Adipose tissue (tissue), 3 donors: ENCODE measurements at regions not wholly inside any gene's neighbourhood (a gene's known extent, or its start where the extent isn't known, plus 50 kb on each side); places are given as distances from the start of the nearest gene placed in this dataset.

Source experiments
- H3K27ac ChIP-seq: one replicate; pipeline ENCODE4 v1.5.1; 2013; ENCODE audit warnings: low read depth, low read length
- WGBS, 3 donors: extraction: QIAGEN DNeasy Blood & Tissue Kit; methylation state at CpG; one replicate each; pipeline ENCODE4 v1.1.7; 2013; 5-methylcytosine and 5-hydroxymethylcytosine counted together
- donor health status: healthy with polysubstance abuse.
- donor health status: Bipolar disorder and iron deficiency.
- donor health status: healthy.

DNA sequence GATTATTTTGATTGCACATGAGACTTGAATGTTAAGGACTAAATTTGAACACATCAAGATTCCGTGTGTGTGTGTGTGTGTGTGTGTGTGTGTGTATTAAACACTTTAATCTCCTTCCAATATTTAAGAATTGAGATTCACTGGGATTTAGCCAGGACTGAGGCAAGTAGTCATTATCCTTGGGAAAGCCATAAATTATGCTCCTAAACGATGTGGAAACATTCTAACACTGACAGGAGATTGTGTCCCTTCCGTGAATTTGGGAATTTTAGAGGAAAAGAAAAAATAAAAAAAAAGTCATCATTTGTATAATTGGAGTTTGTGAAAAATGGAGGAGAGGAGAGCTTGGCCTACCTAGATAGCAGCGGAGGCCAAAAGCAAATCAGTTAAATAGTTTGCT lies 212.9 kb downstream of the DUSP6 start:
- H3K27ac ChIP-seq, result no peak overlapping the region
- WGBS, 3 donors, result 74 to 80% (median 76%) methylated on average over 4 of the region's 4 CpGs

DNA sequence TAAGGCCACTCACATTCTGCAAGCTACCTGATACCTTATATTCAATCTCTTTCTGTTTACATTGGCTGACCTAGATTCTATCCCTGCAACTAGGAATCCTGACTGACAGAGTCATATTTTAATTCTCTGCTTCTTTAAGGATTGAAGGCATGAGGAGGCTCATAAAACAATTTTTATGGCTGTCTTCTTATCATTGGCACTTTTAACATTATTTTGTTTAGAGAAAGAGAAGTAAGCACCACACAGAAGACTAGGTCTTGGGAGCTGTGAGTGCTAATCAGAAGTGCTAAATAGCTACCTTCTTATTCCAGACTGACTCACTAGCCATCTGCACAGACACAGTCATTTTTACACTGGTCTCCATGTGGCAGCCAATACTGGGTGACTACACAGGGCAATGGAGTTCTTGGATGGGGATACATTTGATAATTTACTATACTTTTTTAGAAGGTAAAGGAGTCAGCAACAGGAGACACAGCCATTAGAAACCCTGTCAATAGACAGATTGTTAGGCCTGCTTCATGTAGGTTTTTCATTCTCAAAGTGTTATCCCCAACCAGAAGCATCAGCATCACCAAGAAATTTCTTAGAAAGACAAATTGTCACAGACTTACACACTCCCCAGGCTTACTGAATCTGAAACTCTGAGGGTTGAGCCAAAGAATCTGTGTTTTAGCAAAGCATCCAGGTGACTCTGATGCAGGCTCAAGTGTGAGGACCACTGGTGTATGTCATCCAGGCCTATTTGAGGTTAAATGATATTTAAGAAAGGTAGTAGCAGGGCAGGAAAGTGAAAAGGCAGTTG lies 214.1 kb downstream of the DUSP6 start:
- H3K27ac ChIP-seq, result no peak overlapping the region

DNA sequence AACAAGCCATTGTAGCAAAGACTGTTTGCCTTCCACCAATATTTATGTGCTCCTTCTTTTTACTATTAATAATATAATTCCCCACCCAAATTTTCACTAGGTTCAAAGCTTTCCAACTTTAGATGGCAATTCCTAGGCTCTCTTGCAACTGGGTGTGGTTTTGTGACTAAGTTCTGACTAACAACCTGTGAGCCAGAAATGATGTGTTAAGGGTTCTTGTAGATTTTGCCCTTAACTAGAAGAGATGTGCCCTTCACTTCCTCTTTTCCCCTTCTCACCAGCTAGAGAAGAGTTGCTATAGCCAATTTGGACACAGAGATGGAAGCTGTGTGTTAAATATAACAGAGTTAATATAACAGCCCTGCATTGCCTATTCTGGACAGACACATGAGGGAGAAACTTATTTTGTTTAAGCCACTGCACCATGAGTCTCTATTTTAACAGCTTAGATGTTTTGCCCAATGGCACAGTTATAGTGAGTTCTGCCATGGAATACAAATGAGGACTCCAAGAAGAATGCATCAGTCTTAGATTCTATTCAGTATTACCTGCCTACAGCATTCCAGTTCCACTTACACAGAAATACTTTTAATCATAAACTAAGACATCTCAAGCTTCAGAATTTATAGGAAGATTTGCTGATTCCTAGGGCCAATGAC lies 216.2 kb downstream of the DUSP6 start:
- H3K27ac ChIP-seq, result no peak overlapping the region

DNA sequence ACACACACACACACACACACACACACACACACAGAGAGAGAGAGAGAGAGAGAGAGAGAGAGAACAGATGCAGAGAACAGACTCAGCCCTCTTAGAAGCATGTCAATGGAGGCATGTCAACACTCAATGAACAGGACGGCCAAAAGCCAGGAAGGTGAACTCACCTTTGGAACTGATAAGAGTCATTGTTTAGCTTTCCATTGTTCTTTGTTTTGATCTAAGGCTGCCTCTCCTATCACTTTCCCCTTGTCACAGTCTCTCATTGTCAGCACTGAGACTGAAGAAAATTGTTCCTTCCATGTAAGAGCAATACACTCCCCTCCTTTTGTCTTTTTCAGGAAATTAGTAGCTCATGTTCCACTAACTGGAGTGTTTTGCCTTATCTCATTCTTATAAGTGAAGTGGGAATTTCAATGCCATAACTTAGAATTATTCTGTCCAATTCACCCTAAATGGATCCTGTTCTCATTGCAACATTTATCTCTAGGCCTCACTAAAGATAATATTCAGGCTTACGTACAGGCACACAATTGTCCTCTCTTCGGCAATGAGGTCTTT lies 218.0 kb downstream of the DUSP6 start:
- H3K27ac ChIP-seq, result no peak overlapping the region
- WGBS, 3 donors, result 67 to 83% (median 74%) methylated on average over 3 of the region's 3 CpGs

DNA sequence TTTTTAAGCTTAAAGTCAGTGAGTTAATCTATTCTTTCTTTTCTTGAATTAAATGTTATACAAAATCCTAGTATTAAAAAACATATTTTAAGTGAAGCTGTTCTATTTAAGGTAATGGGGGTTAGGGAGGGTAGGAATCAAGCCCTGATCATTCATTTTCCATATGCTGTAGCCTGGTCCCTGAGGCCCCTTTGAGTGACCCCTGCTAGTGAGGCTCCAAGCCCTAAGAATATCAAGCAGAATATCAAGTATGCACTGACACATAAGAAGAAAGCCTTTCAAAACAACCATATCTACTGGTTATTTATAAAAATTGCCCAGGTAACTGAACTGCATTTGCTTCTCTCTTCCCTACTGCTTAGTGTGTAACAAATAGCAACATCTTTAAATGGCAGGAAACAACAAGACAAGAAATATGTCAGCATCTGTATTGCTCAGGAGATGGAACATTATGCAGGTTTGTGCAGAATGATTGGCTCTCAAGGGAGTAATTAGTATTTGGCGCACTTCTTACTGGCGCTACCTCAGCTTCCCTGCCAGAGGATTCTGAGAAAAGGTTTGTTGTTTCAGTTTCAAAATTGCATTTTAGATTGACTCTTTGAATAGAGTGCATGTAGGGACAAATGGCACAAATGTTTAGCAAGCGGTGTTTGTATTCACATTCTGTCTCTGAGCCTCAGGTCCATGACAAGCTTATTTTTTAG lies 223.0 kb downstream of the DUSP6 start:
- 64 to 91% (median 66%) methylated on average over 3 of the region's 3 CpGs for WGBS, 3 donors
- H3K27ac ChIP-seq, result no peak overlapping the region

DNA sequence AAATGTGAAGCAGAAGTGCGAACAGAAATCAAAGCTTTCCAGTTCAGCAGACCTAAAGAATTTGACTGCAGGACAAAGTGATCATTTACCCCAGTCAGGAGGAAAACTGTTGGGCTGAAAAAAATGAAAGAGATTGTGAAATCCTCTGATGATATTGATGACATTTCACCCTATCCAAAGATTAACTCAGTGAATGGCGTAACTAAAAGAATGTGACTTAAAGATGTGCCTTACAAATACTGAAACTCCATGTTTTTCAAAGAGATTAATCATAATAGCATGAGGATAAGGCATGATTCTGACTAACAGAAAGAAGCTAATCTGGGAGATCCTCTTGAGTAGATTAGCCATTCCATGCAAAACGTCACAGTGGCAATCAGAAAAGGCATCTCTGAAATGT lies 225.6 kb downstream of the DUSP6 start:
- H3K27ac ChIP-seq, result no peak overlapping the region
- WGBS, 3 donors, result 67 to 87% (median 84%) methylated on average over 3 of the region's 3 CpGs

DNA sequence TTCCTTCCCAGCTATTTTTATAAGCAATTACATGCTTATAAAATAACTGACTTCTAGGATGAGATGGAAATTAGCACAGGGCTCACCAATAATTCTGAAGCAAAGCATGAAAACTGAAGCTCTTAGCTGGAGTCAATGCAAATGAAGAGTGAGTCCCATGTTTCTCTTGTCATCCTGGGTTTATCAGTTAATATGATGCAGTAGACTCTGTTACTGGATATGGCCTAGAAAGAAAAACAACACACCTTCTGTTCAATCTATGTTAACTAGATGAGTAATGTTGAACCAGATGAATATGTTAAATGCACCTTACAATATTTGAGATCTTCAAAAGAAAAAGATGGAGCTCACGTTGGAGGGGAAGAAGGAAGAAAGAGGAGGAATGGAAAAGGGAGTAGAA lies 229.4 kb downstream of the DUSP6 start:
- no peak overlapping the region for H3K27ac ChIP-seq
- 91 to 100% (median 93%) methylated on average over 1 of the region's 1 CpG for WGBS, 3 donors

DNA sequence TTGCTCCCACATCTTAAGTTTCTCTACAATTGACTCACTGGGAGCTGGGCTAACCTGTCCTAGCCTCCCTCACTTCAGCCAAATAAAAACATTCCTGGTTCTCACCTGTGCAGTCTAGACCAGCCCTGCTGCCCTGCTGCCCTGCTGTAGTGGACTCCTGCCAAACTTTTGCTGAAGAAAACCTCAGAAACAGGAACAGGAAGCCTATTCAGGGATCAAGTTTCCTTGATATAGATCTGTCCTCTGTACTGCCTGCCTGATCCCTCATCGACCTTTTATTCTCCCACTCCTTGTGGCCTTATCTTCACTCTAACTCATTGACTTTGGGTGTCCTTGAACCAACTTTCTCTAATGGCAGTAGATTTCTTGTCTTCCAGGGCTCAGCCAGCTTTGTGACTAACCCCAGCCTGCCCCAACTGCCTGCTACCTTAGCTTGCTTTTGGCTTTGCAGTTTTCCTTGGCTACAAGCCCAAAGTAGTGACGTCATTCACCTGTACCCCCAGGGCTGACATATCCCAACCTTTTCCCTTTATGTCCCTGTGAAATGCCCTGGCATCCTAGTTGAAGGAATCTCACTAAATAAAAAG lies 234.8 kb downstream of the DUSP6 start:
- H3K27ac ChIP-seq, result no peak overlapping the region
- WGBS, 3 donors, result 8 to 34% (median 21%) methylated on average over 2 of the region's 2 CpGs

DNA sequence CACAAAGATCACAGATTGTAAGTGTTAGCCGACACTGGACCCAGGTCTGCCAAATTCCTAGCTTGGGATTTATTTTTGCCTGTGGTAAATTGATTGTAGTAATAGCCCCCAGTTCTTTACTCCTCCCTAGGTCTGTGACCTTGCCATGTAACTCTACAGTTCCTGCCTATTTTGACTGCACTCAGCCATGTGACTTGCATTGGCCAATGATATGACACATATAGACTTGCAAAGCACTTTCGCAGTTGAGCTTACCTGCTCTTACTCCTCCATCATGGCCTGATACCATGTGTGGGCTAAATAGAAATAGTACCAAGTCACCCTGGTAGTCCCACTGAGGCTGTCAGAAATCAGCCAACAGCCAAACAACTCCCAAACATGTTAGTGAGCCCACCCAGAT lies 240.3 kb downstream of the DUSP6 start:
- no peak overlapping the region for H3K27ac ChIP-seq
- 99 to 100% (median 100%) methylated on average over 2 of the region's 2 CpGs for WGBS, 3 donors

DNA sequence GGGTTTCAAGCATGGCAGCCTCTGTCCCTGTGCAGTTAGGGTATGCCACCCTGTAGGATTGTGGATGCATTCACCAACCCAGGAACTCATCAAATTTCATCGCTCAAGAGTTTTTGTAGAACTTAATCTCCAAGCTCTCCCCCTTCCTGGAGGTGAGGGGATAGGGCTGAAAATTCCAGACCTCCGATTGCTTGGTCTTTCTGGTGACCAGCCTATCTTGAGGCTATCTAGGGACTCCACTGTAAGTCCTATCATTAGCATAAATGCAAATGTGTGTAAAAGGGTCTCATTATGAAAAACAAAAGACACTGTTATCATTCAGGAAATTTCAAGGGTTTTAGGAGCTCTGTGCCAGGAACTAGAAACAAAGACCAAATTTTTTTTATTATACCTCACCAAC lies 244.0 kb downstream of the DUSP6 start:
- H3K27ac ChIP-seq, result no peak overlapping the region
- WGBS, 3 donors, result 97 to 98% (median 98%) methylated on average over 2 of the region's 2 CpGs

DNA sequence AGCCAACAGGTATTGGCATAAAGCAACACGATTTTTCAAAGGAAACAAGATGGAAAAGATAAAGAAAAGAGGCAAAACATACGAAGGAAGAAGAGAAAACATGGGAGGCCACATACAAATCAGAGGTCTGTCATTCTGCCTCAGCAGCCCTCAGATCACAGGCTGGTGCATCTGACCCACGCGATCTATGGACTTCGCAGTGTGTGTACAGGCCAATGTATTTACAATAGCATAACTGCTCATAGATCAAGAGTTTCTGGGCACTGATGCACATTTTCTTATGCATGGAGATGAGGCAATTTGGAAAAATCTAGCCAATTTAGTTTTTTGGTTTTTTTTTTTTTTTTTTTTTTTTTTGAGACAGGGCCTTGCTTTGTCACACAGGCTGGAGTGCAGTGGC lies 245.4 kb downstream of the DUSP6 start:
- 90 to 95% (median 90%) methylated on average over 5 of the region's 5 CpGs for WGBS, 3 donors
- H3K27ac ChIP-seq, result no peak overlapping the region

DNA sequence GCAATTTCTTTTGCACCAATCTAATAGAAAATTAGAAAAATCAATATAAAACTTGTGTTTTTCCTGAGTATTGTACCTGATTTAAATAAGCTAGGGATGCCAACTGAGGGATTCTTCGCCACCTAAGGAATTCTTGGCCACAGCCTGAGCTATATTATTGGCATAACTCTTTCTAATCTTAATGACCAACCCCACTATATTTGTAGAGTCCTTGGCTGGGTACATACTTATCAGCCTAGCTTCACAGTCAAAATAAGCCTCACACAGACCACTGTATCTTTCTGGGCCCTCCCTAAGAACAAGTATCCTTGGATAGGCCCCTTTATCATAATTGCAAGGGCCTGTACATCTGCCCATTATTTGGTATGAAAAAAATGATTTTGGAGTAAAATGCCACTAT lies 247.1 kb downstream of the DUSP6 start:
- WGBS, 3 donors, result 95 to 98% (median 95%) methylated on average over 1 of the region's 1 CpG

DNA sequence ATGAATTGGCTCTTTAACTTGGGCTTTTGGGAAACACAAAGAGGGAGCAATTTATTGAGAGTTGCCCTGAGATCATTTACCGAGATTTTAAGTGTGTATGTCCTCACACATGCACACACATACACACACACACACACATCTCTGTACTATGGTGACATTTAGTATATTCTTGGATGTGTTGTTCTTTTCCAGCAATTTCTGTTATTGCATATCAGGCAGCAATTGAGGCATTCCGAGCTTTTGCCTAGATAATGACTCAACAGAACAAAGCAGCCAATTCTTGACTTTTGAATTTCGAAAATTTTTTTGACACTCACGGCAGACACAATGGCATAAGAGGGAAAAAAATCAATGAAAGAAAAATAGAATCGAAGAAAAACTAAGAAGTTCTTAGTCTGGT lies 248.5 kb downstream of the DUSP6 start:
- 64 to 70% (median 66%) methylated on average over 5 of the region's 5 CpGs for WGBS, 3 donors
- no peak overlapping the region for H3K27ac ChIP-seq

More for the DNA sequence above, 247.1 kb downstream of the DUSP6 start:
- H3K27ac ChIP-seq, result no peak overlapping the region

DNA sequence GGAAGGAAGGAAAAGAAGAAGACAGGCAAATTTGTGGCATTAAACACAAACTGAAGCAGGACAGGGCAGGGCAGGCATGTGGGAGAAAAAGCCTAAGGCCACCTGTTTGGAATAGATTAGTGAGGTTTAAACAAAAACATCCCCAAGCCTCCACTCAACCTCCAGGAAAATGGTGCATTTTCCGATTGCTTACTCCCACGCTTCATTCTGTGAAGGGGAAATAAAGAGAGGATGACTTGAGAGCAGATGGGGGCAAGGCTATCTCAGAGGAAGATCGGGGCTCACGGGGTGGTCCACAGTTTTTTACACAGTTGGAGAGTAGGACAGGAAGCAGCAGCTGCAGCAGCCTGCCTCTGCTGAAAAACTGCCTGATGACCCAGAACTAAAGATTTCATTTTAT lies 250.9 kb downstream of the DUSP6 start:
- 27 to 52% (median 46%) methylated on average over 4 of the region's 4 CpGs for WGBS, 3 donors
- H3K27ac ChIP-seq, result no peak overlapping the region

DNA sequence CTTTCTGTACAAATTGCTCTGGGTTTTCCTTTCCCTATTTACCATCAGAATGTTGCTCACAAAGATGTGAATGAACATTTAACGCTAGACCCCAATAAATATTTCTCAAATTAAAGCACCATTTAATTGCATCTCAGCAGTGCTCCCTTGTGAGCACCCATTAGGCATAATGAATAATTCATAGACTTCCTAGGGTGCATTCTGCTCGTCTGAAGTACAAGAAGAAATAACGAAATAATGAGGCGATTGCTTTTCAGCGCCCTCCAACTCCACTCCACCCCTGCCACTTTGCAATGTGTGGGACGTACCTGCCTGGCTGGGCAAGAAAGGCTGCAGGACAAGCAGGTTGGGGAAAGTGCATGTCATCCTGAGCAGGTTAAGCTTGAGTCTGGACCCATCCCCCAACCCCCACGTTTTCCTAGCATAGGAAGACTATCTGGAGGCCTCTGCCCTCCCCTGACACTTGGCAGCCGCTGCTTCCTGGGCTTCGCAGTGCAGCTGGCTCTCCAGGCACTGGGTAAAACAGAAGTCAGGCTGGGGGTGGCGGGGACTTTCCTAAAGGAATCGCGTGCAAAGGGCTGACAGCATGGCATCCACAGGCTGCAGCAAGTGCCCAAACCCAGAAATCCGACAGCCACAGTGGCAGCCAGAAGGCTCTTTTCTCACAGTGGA lies 253.7 kb downstream of the DUSP6 start:
- H3K27ac ChIP-seq, result no peak overlapping the region
- 64 to 73% (median 66%) methylated on average over 13 of the region's 13 CpGs for WGBS, 3 donors

DNA sequence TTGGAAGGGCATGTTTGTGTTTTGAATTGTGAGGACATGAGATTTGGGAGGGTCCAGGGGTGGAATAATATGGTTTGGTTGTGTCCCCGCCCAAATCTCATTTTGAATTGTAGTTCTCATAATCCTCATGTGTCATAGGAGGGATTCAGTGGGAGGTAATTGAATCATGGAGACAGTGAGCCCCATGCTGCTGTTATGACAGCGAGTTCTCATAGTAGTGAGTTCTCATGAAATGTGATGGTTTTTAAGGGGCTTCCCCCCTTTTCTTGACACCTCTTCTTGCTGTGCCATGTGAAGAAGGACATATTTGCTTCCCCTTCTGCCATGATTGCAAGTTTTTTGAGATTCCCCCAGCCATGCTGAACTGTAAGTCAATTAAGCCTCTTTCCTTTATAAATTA lies 260.0 kb downstream of the DUSP6 start:
- no peak overlapping the region for H3K27ac ChIP-seq
- WGBS, 3 donors, result 96 to 100% (median 100%) methylated on average over 2 of the region's 2 CpGs

DNA sequence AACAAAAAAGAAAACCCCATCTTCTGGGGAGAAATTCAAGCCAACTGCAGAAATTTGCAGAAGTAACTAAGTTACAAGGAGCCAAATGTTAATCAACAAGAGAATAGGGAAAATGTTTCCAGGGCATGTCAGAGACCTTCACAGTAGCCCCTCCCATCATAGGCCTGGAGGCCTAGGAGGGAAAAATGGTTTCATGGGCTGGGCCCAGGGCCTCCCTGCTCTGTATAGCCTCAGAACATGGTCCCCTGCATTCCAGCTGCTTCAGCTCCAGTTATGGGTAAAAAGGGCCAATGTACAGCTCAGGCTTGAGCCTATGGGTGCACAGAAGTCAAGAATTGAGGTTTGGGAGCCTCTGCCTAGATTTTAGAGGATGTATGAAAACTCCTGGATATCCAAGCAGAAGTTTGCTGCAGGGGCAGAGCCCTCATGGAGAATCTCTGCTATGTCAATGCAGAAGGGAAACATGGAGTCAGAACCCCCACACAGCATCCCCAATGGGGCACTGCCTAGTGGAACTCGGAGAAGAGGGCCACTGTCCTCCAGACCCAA lies 260.9 kb downstream of the DUSP6 start:
- WGBS, 3 donors, result 88 to 93% (median 91%) methylated on average over 1 of the region's 1 CpG
- H3K27ac ChIP-seq, result no peak overlapping the region

DNA sequence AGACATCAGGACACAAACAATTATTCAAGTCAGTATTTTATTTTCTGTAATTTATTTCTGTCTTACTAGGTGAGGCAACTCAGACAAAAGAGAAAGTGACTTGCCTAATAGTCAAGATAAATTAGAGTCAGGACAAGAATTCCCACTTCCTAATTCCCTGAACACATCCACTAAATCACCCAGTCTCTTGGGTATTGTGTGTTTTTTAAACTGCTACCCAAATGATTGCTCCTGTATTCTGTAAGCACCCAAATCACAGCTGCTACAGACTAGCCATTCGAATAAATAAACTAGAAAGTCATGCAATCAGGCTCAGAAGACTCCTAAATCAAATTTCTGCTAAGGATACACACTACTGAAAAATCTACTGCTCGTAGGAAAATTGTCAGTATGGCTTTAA lies 263.0 kb downstream of the DUSP6 start:
- H3K27ac ChIP-seq, result no peak overlapping the region
- 75 to 82% (median 79%) methylated on average over 2 of the region's 2 CpGs for WGBS, 3 donors
